PC-3 (cell line): ENCODE measurements at regions not wholly inside any gene's neighbourhood (a gene's known extent, or its start where the extent isn't known, plus 50 kb on each side); places are given as distances from the start of the nearest gene placed in this dataset.

Source experiments
- ATAC-seq: fragments of 200-7000 bp; cut with Tn5 transposase; 2 replicates; pipeline ENCODE4 v1.9.1; 2020; ENCODE audit warnings: mild to moderate bottlenecking, moderate library complexity
- BruUV-seq: library from RNA; stranded (reverse); fragments of 400-500 nt; replicated peaks from 2 replicates; lab custom pipeline; 2021; lab: Mats Ljungman, UMichigan
- CTCF ChIA-PET: fragments of 300-600 bp; sonication (Branson Sonifier 250); formaldehyde crosslinking; loops from one replicate; lab custom pipeline; 2022; ENCODE audit warnings: antibody characterized with exemption; lab: Charles Lee
- POLR2A ChIA-PET: fragments of 300-600 bp; sonication (Branson Sonifier 250); formaldehyde crosslinking; loops from one replicate; lab custom pipeline; 2022; ENCODE audit warnings: antibody characterized with exemption; ENCODE audit not compliant: unreplicated experiment; lab: Charles Lee
- DNase-seq: peaks from one replicate; pipeline ENCODE4 v3.0.0-alpha.2; 2015
- H2AFZ ChIP-seq: fragments of 300-600 bp; sonication (generic); 2 replicates; pipeline ENCODE4 v1.6.0; 2016; ENCODE audit warnings: antibody characterized with exemption, low read length
- H3F3A ChIP-seq: fragments of 300-600 bp; sonication (generic); one replicate; pipeline ENCODE4 v1.6.0; 2017; ENCODE audit warnings: antibody characterized with exemption, low read length, control low read depth, mild to moderate bottlenecking; ENCODE audit not compliant: unreplicated experiment
- H3K27ac ChIP-seq: fragments of 300-600 bp; sonication (generic); 2 replicates; pipeline ENCODE4 v1.5.1; 2016; ENCODE audit warnings: mild to moderate bottlenecking, low read length
- H3K27me3 ChIP-seq: fragments of 300-600 bp; sonication (generic); 2 replicates; pipeline ENCODE4 v1.6.1; 2016; ENCODE audit warnings: low read length, mixed read lengths
- H3K36me3 ChIP-seq: fragments of 300-600 bp; sonication (generic); 2 replicates; pipeline ENCODE4 v1.6.1; 2016; ENCODE audit warnings: low read depth, mixed run types, low read length, mixed read lengths
- H3K4me1 ChIP-seq: fragments of 300-600 bp; sonication (generic); 2 replicates; pipeline ENCODE4 v1.5.1; 2016; ENCODE audit warnings: low read length; ENCODE audit not compliant: insufficient read depth
- H3K4me2 ChIP-seq: fragments of 300-600 bp; sonication (generic); 2 replicates; pipeline ENCODE4 v1.6.0; 2016; ENCODE audit warnings: low read length
- H3K4me3 ChIP-seq: fragments of 300-600 bp; sonication (generic); 2 replicates; pipeline ENCODE4 v1.5.1; 2016; ENCODE audit warnings: mild to moderate bottlenecking, low read length, mixed read lengths
- H3K79me2 ChIP-seq: fragments of 300-600 bp; sonication (generic); 2 replicates; pipeline ENCODE4 v1.6.1; 2017; ENCODE audit warnings: low read length, mixed read lengths
- H3K9ac ChIP-seq: fragments of 300-600 bp; sonication (generic); 2 replicates; pipeline ENCODE4 v1.6.0; 2016; ENCODE audit warnings: mild to moderate bottlenecking, low read length
- H3K9me2 ChIP-seq: fragments of 300-600 bp; sonication (generic); replicated peaks from 2 replicates; pipeline ENCODE4 v1.6.1; 2016; ENCODE audit warnings: mixed run types, low read length, mixed read lengths
- H3K9me3 ChIP-seq: fragments of 300-600 bp; sonication (generic); 2 replicates; pipeline ENCODE4 v1.6.1; 2016; ENCODE audit warnings: low read length, mixed read lengths
- H4K20me1 ChIP-seq: fragments of 300-600 bp; sonication (generic); 2 replicates; pipeline ENCODE4 v1.6.1; 2016; ENCODE audit warnings: low read length, mixed read lengths
- CTCF ChIP-seq: fragments of 300-600 bp; sonication (generic); conservative IDR thresholded peaks from 2 replicates; pipeline ENCODE4 v1.5.1; 2017; ENCODE audit warnings: antibody characterized with exemption, low read depth, mild to moderate bottlenecking, low read length
- EZH2 ChIP-seq: fragments of 300-600 bp; sonication (generic); IDR thresholded peaks from one replicate; pipeline ENCODE4 v1.6.1; 2017; ENCODE audit warnings: antibody characterized with exemption, mild to moderate bottlenecking, low read length; ENCODE audit not compliant: unreplicated experiment
- EZH2phosphoT487 ChIP-seq: fragments of 300-600 bp; sonication (generic); IDR thresholded peaks from 2 replicates; pipeline ENCODE4 v1.6.1; 2018; ENCODE audit warnings: mild to moderate bottlenecking, antibody characterized with exemption, low read length, borderline replicate concordance
- intact Hi-C: fragments of 100-400 bp; cut with micrococcal nuclease; formaldehyde crosslinking; loops from 2 replicates; pipeline ENCODE4 v1.9.0; 2023

GRCh38 chr12:101539148-101539547 lies 55.6 kb upstream of the MYBPC1 start:
- Histone ChIP-seq H3K36me3 (no peaks in the 10 kb centered on the region), H4K20me1 (no peaks in the 10 kb centered on the region), H3K27ac (no peak overlapping the region), H3K79me2 (no peaks in the 10 kb centered on the region), H3K9ac (no peak overlapping the region), H3K4me1 (no peaks in the 10 kb centered on the region), H3K9me2 (no peaks in the 10 kb centered on the region), H3K9me3 (no peaks in the 10 kb centered on the region), H3F3A (no peaks in the 10 kb centered on the region), H3K4me3 (no peak overlapping the region), H2AFZ (no peak overlapping the region), H3K27me3 (peaks cover 64% of the 10 kb centered on the region), H3K4me2 (no peak overlapping the region)
- intact Hi-C loops, result no loop called here
- DNase-seq (no peak), ATAC-seq (no peak)
- POLR2A ChIA-PET, result interaction anchor here (0.6 kb wide), 1 partner anchor 47 kb away, joined by 4 read pairs; no protein-coding TSS in a partner anchor
- no TSS peak for BruUV-seq
- CTCF ChIA-PET, result no interaction called here
- TF ChIP-seq EZH2phosphoT487 (no peak), CTCF (no peak), EZH2 (no peak)
